ENCODE measurements at regions not wholly inside any gene's neighbourhood (a gene's known extent, or its start where the extent isn't known, plus 50 kb on each side); places are given as distances from the start of the nearest gene placed in this dataset.
"Not testable (repeated sequence)": the region's sequence is repeated elsewhere in the genome, so short reads cannot be mapped to it uniquely, and the experiment has no call there.

- TF ChIP-seq CTCF (IDR thresholded peaks at IDR 0.05) (no peak), POLR2A (IDR thresholded peaks at IDR 0.05) (no peak)
- intact Hi-C loops (cut with DNase I): no loop called here
- 31% methylated on average over 2 of the region's 2 CpGs for WGBS (ENCODE audit: insufficient coverage, low coverage, low lambda C conversion rate, missing lambda C conversion rate)
- no peaks in the 10 kb centered on the region for H3K36me3 ChIP-seq
- no peaks in the 10 kb centered on the region for H3K27me3 ChIP-seq
- no peak for DNase-seq
- H3K27ac ChIP-seq: no peak overlapping the region
- H3K9me3 ChIP-seq: no peaks in the 10 kb centered on the region
- no peak overlapping the region for H3K4me3 ChIP-seq
- H3K4me1 ChIP-seq: no peaks in the 10 kb centered on the region
- ATAC-seq: no peak
Measured at GRCh38 chr17:70447588-70447987, 278.3 kb downstream of the KCNJ2 start.

- ATAC-seq; DNase-seq; H3K27me3 ChIP-seq; intact Hi-C loops (cut with DNase I); H3K27ac ChIP-seq; H3K4me1 ChIP-seq; H3K4me3 ChIP-seq; H3K9me3 ChIP-seq; H3K36me3 ChIP-seq: not testable (repeated sequence)
- 80% methylated on average over 12 of the region's 12 CpGs for WGBS (ENCODE audit: insufficient coverage, low coverage, low lambda C conversion rate, missing lambda C conversion rate)
Measured at GRCh38 chr17:70453075-70453474, 283.7 kb downstream of the KCNJ2 start.

- 46% methylated on average over 4 of the region's 4 CpGs for WGBS (ENCODE audit: insufficient coverage, low coverage, low lambda C conversion rate, missing lambda C conversion rate)
- ATAC-seq: no peak
- no peak for DNase-seq
- no peak overlapping the region for H3K4me3 ChIP-seq
- TF ChIP-seq CTCF (IDR thresholded peaks at IDR 0.05) (no peak), POLR2A (IDR thresholded peaks at IDR 0.05) (no peak)
- H3K27ac ChIP-seq: no peak overlapping the region
- H3K27me3 ChIP-seq: peaks cover 0 to 7% of the 10 kb centered on the region in 2 donors
- H3K36me3 ChIP-seq: no peaks in the 10 kb centered on the region
- no peaks in the 10 kb centered on the region for H3K9me3 ChIP-seq
- H3K4me1 ChIP-seq: no peaks in the 10 kb centered on the region
- intact Hi-C loops (cut with DNase I): no loop called here
Measured at GRCh38 chr17:70454377-70454776, 285.0 kb downstream of the KCNJ2 start.

GRCh38 chr17:70454908-70455307 is 285.6 kb downstream of the KCNJ2 start:
- Histone ChIP-seq H3K9me3 (no peaks in the 10 kb centered on the region), H3K4me3 (no peak overlapping the region), H3K36me3 (no peaks in the 10 kb centered on the region), H3K27me3 (peaks cover 0 to 7% of the 10 kb centered on the region in 2 donors), H3K4me1 (no peaks in the 10 kb centered on the region), H3K27ac (no peak overlapping the region)
- DNase-seq (no peak), ATAC-seq (no peak)
- intact Hi-C loops (cut with DNase I): no loop called here
- TF ChIP-seq POLR2A (IDR thresholded peaks at IDR 0.05): no peak
- TF ChIP-seq CTCF (IDR thresholded peaks at IDR 0.05): no peak

- H3K4me1 ChIP-seq: no peaks in the 10 kb centered on the region
- 67% methylated on average over 2 of the region's 2 CpGs for WGBS (ENCODE audit: insufficient coverage, low coverage, low lambda C conversion rate, missing lambda C conversion rate)
- H3K27me3 ChIP-seq: no peaks in the 10 kb centered on the region
- DNase-seq: no peak
- no peaks in the 10 kb centered on the region for H3K9me3 ChIP-seq
- H3K36me3 ChIP-seq: no peaks in the 10 kb centered on the region
- no peak for TF ChIP-seq CTCF (IDR thresholded peaks at IDR 0.05)
- no peak for TF ChIP-seq POLR2A (IDR thresholded peaks at IDR 0.05)
- ATAC-seq: no peak
- no peak overlapping the region for H3K27ac ChIP-seq
- intact Hi-C loops (cut with DNase I): no loop called here
- no peak overlapping the region for H3K4me3 ChIP-seq
Measured at GRCh38 chr17:70464995-70465394, 295.7 kb downstream of the KCNJ2 start.
